ENCODE measurements at regions not wholly inside any gene's neighbourhood (a gene's known extent, or its start where the extent isn't known, plus 50 kb on each side); places are given as distances from the start of the nearest gene placed in this dataset.

GRCh38 chr3:96450699-96451098, 363.7 kb upstream of the EPHA6 start:
- DNase-seq (ENCODE audit: extremely low read depth in 1 of 4, low spot score in 3 of 4) (no peak), ATAC-seq (no peak), FAIRE-seq (no peak)
- Histone ChIP-seq H3K9ac (ENCODE audit: insufficient read depth in 1 of 2, low read depth in 2 of 2, low read length in 2 of 2) (no peak overlapping the region), H3K4me1 (replicated peaks in 1 of 2; ENCODE audit: control insufficient read depth in 2 of 2, insufficient read depth in 2 of 2, low read length in 2 of 2) (no peaks in the 10 kb centered on the region), H3K4me3 (no peak overlapping the region), H3K9me3 (replicated peaks; ENCODE audit: control insufficient read depth, insufficient read depth, low read depth, low read length) (no peaks in the 10 kb centered on the region), H3K36me3 (ENCODE audit: control insufficient read depth, insufficient read depth, low read length) (no peaks in the 10 kb centered on the region), H2AFZ (ENCODE audit: low read depth, low read length) (no peak overlapping the region), H3K27me3 (ENCODE audit: control insufficient read depth in 2 of 2, insufficient read depth in 2 of 2, low read length in 2 of 2) (no peaks in the 10 kb centered on the region), H3K27ac (ENCODE audit: extremely low read depth, low read depth, low read length) (no peak overlapping the region), H3K79me2 (ENCODE audit: control insufficient read depth, insufficient read depth, low read length) (no peaks in the 10 kb centered on the region), H4K20me1 (replicated peaks; ENCODE audit: control insufficient read depth, insufficient read depth, low read length) (no peaks in the 10 kb centered on the region), H3K9me1 (ENCODE audit: control insufficient read depth, insufficient read depth, low read length) (no peaks in the 10 kb centered on the region), H3K4me2 (ENCODE audit: insufficient read depth, low read length) (no peak overlapping the region)
- in situ Hi-C loops (cut with MboI) (no loop called here), intact Hi-C loops (cut with micrococcal nuclease) (no loop called here)
- ChIA-PET CTCF (ENCODE audit: low intra/inter-chr PET ratio) (no interaction called here), POLR2A (no interaction called here)
- no TSS peak for BruUV-seq (replicated peaks)
- 0% methylated on average over 1 of the region's 2 CpGs for WGBS (ENCODE audit: insufficient coverage, low coverage, missing lambda C conversion rate)
- TF ChIP-seq, protein P1, sequence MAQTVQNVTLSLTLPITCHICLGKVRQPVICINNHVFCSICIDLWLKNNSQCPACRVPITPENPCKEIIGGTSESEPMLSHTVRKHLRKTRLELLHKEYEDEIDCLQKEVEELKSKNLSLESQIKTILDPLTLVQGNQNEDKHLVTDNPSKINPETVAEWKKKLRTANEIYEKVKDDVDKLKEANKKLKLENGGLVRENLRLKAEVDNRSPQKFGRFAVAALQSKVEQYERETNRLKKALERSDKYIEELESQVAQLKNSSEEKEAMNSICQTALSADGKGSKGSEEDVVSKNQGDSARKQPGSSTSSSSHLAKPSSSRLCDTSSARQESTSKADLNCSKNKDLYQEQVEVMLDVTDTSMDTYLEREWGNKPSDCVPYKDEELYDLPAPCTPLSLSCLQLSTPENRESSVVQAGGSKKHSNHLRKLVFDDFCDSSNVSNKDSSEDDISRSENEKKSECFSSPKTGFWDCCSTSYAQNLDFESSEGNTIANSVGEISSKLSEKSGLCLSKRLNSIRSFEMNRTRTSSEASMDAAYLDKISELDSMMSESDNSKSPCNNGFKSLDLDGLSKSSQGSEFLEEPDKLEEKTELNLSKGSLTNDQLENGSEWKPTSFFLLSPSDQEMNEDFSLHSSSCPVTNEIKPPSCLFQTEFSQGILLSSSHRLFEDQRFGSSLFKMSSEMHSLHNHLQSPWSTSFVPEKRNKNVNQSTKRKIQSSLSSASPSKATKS (CRISPR knock-in tag; IDR thresholded peaks at IDR 0.05): no peak
- TF ChIP-seq, protein P2, sequence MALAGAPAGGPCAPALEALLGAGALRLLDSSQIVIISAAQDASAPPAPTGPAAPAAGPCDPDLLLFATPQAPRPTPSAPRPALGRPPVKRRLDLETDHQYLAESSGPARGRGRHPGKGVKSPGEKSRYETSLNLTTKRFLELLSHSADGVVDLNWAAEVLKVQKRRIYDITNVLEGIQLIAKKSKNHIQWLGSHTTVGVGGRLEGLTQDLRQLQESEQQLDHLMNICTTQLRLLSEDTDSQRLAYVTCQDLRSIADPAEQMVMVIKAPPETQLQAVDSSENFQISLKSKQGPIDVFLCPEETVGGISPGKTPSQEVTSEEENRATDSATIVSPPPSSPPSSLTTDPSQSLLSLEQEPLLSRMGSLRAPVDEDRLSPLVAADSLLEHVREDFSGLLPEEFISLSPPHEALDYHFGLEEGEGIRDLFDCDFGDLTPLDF (CRISPR knock-in tag; IDR thresholded peaks at IDR 0.05): no peak
- TF ChIP-seq MNT (conservative IDR thresholded peaks at IDR 0.05) (no peak), HES1 (IDR thresholded peaks at IDR 0.05; ENCODE audit: low read depth) (no peak), JUNB (CRISPR knock-in tag; conservative IDR thresholded peaks at IDR 0.05) (no peak), CHCHD3 (CRISPR knock-in tag; IDR thresholded peaks at IDR 0.05) (no peak), HDAC3 (IDR thresholded peaks at IDR 0.05; ENCODE audit: borderline replicate concordance, partially characterized antibody) (no peak), SNAPC5 (CRISPR knock-in tag; IDR thresholded peaks at IDR 0.05) (no peak), ZNF217 (CRISPR knock-in tag; IDR thresholded peaks at IDR 0.05) (no peak), EGR1 (conservative IDR thresholded peaks at IDR 0.05) (no peak), ZNF277 (CRISPR knock-in tag; IDR thresholded peaks at IDR 0.05; ENCODE audit: borderline replicate concordance) (no peak), ESRRA (IDR thresholded peaks at IDR 0.05; ENCODE audit: borderline replicate concordance, low read depth) (no peak)
- TF ChIP-seq, protein P3, sequence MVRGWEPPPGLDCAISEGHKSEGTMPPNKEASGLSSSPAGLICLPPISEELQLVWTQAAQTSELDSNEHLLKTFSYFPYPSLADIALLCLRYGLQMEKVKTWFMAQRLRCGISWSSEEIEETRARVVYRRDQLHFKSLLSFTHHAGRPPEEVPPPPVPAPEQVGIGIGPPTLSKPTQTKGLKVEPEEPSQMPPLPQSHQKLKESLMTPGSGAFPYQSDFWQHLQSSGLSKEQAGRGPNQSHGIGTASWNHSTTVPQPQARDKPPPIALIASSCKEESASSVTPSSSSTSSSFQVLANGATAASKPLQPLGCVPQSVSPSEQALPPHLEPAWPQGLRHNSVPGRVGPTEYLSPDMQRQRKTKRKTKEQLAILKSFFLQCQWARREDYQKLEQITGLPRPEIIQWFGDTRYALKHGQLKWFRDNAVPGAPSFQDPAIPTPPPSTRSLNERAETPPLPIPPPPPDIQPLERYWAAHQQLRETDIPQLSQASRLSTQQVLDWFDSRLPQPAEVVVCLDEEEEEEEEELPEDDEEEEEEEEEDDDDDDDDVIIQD (CRISPR knock-in tag; IDR thresholded peaks at IDR 0.05): no peak

All from K562 (cell line).